ENCODE measurements at regions not wholly inside any gene's neighbourhood (a gene's known extent, or its start where the extent isn't known, plus 50 kb on each side); places are given as distances from the start of the nearest gene placed in this dataset.

DNA sequence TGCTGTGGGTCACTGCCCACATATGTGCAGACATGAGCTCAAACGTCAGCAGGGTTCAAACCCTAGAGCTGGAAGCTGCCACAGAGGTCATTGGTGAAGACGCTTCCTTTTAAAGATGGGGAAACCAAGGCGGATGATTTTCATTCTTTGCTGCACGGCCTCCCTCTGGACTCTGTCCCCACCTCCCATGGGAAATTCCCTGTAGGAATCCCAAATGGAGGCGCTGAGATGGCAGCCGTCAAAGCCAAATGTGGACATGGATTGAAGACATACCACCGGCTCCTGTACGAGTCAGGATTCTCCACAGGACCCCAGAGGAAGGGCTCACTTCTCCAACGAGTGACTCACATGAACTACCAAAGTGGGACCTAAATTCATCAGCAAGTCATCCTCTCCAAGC lies 286.4 kb downstream of the CRLF2 start:
- TF ChIP-seq HCFC1 (IDR thresholded peaks at IDR 0.05; ENCODE audit: low read length) (no peak), CHD2 (IDR thresholded peaks at IDR 0.05; ENCODE audit: borderline replicate concordance, low read depth, low read length) (no peak), LARP7 (IDR thresholded peaks at IDR 0.05) (no peak), EGR1 (IDR thresholded peaks at IDR 0.05; ENCODE audit: borderline replicate concordance in 1 of 2, low read depth in 2 of 2, low read length in 2 of 2) (no peak), MTA3 (IDR thresholded peaks at IDR 0.05; ENCODE audit: borderline replicate concordance, low read length) (no peak), CEBPB (IDR thresholded peaks at IDR 0.05; ENCODE audit: borderline replicate concordance in 1 of 2, low read depth in 2 of 2, low read length in 2 of 2) (no peak), POLR2A (IDR thresholded peaks at IDR 0.05; ENCODE audit: low read depth, low read length) (no peak)
- TF ChIP-seq, protein P1, sequence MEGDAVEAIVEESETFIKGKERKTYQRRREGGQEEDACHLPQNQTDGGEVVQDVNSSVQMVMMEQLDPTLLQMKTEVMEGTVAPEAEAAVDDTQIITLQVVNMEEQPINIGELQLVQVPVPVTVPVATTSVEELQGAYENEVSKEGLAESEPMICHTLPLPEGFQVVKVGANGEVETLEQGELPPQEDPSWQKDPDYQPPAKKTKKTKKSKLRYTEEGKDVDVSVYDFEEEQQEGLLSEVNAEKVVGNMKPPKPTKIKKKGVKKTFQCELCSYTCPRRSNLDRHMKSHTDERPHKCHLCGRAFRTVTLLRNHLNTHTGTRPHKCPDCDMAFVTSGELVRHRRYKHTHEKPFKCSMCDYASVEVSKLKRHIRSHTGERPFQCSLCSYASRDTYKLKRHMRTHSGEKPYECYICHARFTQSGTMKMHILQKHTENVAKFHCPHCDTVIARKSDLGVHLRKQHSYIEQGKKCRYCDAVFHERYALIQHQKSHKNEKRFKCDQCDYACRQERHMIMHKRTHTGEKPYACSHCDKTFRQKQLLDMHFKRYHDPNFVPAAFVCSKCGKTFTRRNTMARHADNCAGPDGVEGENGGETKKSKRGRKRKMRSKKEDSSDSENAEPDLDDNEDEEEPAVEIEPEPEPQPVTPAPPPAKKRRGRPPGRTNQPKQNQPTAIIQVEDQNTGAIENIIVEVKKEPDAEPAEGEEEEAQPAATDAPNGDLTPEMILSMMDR (IDR thresholded peaks at IDR 0.05 in 2 of 3, conservative IDR thresholded peaks at IDR 0.05 in 1 of 3; ENCODE audit: control insufficient read depth in 2 of 3, extremely low read depth in 1 of 3, insufficient read depth in 1 of 3, low read depth in 3 of 3, low read length in 3 of 3) = no peak
- TF ChIP-seq, protein P2, sequence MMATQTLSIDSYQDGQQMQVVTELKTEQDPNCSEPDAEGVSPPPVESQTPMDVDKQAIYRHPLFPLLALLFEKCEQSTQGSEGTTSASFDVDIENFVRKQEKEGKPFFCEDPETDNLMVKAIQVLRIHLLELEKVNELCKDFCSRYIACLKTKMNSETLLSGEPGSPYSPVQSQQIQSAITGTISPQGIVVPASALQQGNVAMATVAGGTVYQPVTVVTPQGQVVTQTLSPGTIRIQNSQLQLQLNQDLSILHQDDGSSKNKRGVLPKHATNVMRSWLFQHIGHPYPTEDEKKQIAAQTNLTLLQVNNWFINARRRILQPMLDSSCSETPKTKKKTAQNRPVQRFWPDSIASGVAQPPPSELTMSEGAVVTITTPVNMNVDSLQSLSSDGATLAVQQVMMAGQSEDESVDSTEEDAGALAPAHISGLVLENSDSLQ (IDR thresholded peaks at IDR 0.05) = no peak
- TF ChIP-seq, protein P3, sequence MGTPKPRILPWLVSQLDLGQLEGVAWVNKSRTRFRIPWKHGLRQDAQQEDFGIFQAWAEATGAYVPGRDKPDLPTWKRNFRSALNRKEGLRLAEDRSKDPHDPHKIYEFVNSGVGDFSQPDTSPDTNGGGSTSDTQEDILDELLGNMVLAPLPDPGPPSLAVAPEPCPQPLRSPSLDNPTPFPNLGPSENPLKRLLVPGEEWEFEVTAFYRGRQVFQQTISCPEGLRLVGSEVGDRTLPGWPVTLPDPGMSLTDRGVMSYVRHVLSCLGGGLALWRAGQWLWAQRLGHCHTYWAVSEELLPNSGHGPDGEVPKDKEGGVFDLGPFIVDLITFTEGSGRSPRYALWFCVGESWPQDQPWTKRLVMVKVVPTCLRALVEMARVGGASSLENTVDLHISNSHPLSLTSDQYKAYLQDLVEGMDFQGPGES (IDR thresholded peaks at IDR 0.05) = no peak
